ENCODE measurements at regions not wholly inside any gene's neighbourhood (a gene's known extent, or its start where the extent isn't known, plus 50 kb on each side); places are given as distances from the start of the nearest gene placed in this dataset.

- ATAC-seq (no peak), DNase-seq (no peak), FAIRE-seq (no peak)
- no peak overlapping the region for H3K4me3 ChIP-seq
- intact Hi-C loops (cut with DNase I): no loop called here
- no peaks in the 10 kb centered on the region for H3K4me1 ChIP-seq
- H3K27me3 ChIP-seq: no peaks in the 10 kb centered on the region
- no peaks in the 10 kb centered on the region for H3K9me3 ChIP-seq
- H3K36me3 ChIP-seq: no peaks in the 10 kb centered on the region
- 45 to 46% methylated on average over 7 of the region's 7 CpGs for WGBS, 2 donors
- no peak for TF ChIP-seq CTCF (IDR thresholded peaks at IDR 0.05)
- no peak overlapping the region for H3K27ac ChIP-seq
These were observed 451.2 kb upstream of the PSMD7 start for GRCh38 chr16:73845238-73846006.

- no peak for TF ChIP-seq CTCF (IDR thresholded peaks at IDR 0.05)
- FAIRE-seq (no peak), DNase-seq (no peak), ATAC-seq (no peak)
- H3K4me1 ChIP-seq: no peaks in the 10 kb centered on the region
- intact Hi-C loops (cut with DNase I): no loop called here
- 59 to 76% methylated on average over 4 of the region's 4 CpGs for WGBS, 2 donors
- no peak overlapping the region for H3K4me3 ChIP-seq
- H3K9me3 ChIP-seq: no peaks in the 10 kb centered on the region
- H3K36me3 ChIP-seq: no peaks in the 10 kb centered on the region
- no peaks in the 10 kb centered on the region for H3K27me3 ChIP-seq
- no peak overlapping the region for H3K27ac ChIP-seq
These were observed 455.9 kb upstream of the PSMD7 start for GRCh38 chr16:73840728-73841127.

GRCh38 chr16:73831220-73831619 is 465.4 kb upstream of the PSMD7 start:
- 69 to 73% methylated on average over 8 of the region's 8 CpGs for WGBS, 2 donors

GRCh38 chr16:73823205-73823849 is 473.3 kb upstream of the PSMD7 start:
- H3K27me3 ChIP-seq: no peaks in the 10 kb centered on the region
- DNase-seq (no peak), FAIRE-seq (no peak), ATAC-seq (no peak)
- intact Hi-C loops (cut with DNase I): no loop called here
- H3K36me3 ChIP-seq: no peaks in the 10 kb centered on the region
- no peak for TF ChIP-seq CTCF (IDR thresholded peaks at IDR 0.05)
- no peak overlapping the region for H3K4me3 ChIP-seq
- H3K4me1 ChIP-seq: no peaks in the 10 kb centered on the region
- no peaks in the 10 kb centered on the region for H3K9me3 ChIP-seq
- no peak overlapping the region for H3K27ac ChIP-seq
- WGBS, 2 donors: 72 to 89% methylated on average over 7 of the region's 7 CpGs

More at GRCh38 chr16:73831220-73831619, 465.4 kb upstream of the PSMD7 start:
- FAIRE-seq (no peak), DNase-seq (no peak), ATAC-seq (no peak)
- Histone ChIP-seq H3K27me3 (no peaks in the 10 kb centered on the region), H3K36me3 (no peaks in the 10 kb centered on the region), H3K4me3 (no peak overlapping the region), H3K27ac (no peak overlapping the region), H3K4me1 (no peaks in the 10 kb centered on the region), H3K9me3 (no peaks in the 10 kb centered on the region)
- no peak for TF ChIP-seq CTCF (IDR thresholded peaks at IDR 0.05)
- intact Hi-C loops (cut with DNase I): no loop called here
